Colonic mucosa (tissue), 4 donors: ENCODE measurements at regions not wholly inside any gene's neighbourhood (a gene's known extent, or its start where the extent isn't known, plus 50 kb on each side); places are given as distances from the start of the nearest gene placed in this dataset.

ENCODE experiments used
- DNase-seq: peaks from one replicate; pipeline ENCODE4 v3.0.0-alpha.2; 2020
- H3K27ac ChIP-seq: fragments of 200-600 bp; one replicate; pipeline ENCODE4 v1.8.0; 2021
- H3K27me3 ChIP-seq: fragments of 200-600 bp; one replicate; pipeline ENCODE4 v1.8.0; 2021
- H3K36me3 ChIP-seq: fragments of 200-600 bp; one replicate; pipeline ENCODE4 v1.8.0; 2021
- H3K4me1 ChIP-seq: fragments of 200-600 bp; one replicate; pipeline ENCODE4 v1.8.0; 2021; ENCODE audit warnings: mild to moderate bottlenecking
- H3K4me3 ChIP-seq: fragments of 200-600 bp; one replicate; pipeline ENCODE4 v1.8.0; 2021
- H3K9ac ChIP-seq, 2 donors: one replicate each; pipeline ENCODE4 v1.7.0; 2013; ENCODE audit warnings: control low read depth in 2 of 2, low read depth in 2 of 2, low read length in 2 of 2
- H3K9me3 ChIP-seq: fragments of 200-600 bp; one replicate; pipeline ENCODE4 v1.8.0; 2021
- CTCF ChIP-seq: fragments of 200-600 bp; IDR thresholded peaks from one replicate; pipeline ENCODE4 v1.8.0; 2022; ENCODE audit warnings: antibody characterized with exemption, mild to moderate bottlenecking
- intact Hi-C: fragments of 100-400 bp; cut with DNase I; formaldehyde crosslinking; loops from one replicate; pipeline ENCODE4 v1.14.1; 2022
- donor health status: healthy.
- donor health status: DM: no; HTN: no; CAD: no.
- donor health status: DM: no; HTN: no; CAD: no.

GRCh38 chr3:29138171-29138570 is 142.7 kb upstream of the RBMS3 start:
- Histone ChIP-seq H3K27ac (no peak overlapping the region), H3K9ac (no peak overlapping the region), H3K4me3 (no peak overlapping the region), H3K9me3 (no peaks in the 10 kb centered on the region), H3K27me3 (no peaks in the 10 kb centered on the region), H3K4me1 (no peaks in the 10 kb centered on the region), H3K36me3 (no peaks in the 10 kb centered on the region)
- DNase-seq, result no peak
- intact Hi-C loops, result no loop called here
- TF ChIP-seq CTCF, result no peak

DNA sequence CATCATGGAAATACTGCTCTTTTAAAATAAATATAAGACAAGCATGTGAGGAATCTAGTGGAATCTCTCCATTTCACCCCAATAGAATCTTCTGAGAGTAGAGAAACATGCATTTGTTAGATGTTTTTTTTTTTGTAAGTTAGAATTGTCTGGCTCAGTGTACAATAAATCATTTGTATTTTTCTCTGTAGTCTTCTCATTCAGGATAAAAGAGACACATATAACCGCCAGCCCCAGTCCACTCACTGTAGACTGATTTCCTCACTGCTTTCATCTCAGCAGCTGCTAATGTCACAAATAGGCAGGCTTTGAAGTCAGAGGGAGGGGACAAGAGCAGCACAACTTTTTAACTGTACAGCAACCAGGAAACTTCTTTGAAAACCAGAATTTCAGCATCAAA is 140.2 kb upstream of the RBMS3 start:
- intact Hi-C loops, result no loop called here
- Histone ChIP-seq H3K36me3 (no peaks in the 10 kb centered on the region), H3K4me1 (no peaks in the 10 kb centered on the region), H3K9ac (no peak overlapping the region), H3K27ac (no peak overlapping the region), H3K9me3 (no peaks in the 10 kb centered on the region), H3K4me3 (no peak overlapping the region), H3K27me3 (no peaks in the 10 kb centered on the region)
- TF ChIP-seq CTCF, result no peak
- no peak for DNase-seq

DNA sequence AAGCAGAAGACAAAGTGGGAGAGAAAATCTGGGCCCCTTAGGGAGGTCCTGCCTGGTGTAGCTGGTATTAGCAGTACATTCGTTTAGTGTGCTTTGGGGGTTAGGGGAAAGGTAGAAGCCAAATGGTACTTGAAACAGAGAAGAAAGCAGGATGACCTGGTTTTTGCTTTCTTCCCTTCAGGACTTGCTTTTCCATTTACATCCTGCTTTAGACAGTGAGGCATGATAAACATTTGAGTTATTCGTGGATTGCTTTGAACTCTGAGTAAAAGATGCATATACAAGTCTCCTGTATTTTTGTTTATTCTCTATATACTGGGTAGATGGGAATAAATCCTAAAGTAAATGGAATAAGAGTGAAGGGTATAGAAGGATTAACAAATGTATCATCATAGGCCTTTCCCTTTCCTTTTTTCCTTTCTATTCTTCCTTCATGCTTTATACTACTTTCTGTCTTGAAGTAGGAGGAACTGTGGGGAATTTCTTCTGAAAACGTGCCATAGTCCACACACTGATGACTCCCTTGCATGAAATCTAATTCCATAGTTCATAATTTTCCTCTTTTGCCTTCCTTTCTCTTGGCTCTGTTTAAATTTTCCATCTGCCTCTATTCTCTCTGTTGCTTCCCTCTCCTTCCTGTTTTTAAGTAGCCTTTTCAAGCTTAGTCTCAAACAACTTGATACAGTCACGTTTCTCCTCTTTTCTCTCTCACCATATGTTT is 139.5 kb upstream of the RBMS3 start:
- no peak for TF ChIP-seq CTCF
- intact Hi-C loops, result no loop called here
- Histone ChIP-seq H3K4me1 (no peaks in the 10 kb centered on the region), H3K9me3 (no peaks in the 10 kb centered on the region), H3K4me3 (no peak overlapping the region), H3K27me3 (no peaks in the 10 kb centered on the region), H3K9ac (no peak overlapping the region), H3K27ac (no peak overlapping the region), H3K36me3 (no peaks in the 10 kb centered on the region)
- no peak for DNase-seq

DNA sequence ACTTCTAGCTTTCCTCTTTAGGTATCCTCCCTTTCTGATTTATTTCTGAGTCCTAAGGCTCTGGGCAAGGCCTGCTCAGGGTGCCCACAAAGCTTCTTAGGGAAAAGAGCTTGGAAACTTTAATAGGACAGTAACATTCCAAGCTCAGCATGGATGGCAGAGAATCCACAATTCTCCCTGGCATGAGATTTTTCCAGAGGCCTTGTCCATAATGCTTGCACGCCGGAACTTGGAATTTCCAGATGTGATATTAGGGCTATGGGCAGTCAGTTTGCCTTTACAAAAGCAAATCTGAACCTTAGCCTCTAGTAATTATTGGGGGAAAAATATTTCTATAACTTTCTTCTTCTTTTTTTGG is 139.0 kb upstream of the RBMS3 start:
- Histone ChIP-seq H3K4me1 (no peaks in the 10 kb centered on the region), H3K27me3 (no peaks in the 10 kb centered on the region), H3K27ac (no peak overlapping the region), H3K9me3 (no peaks in the 10 kb centered on the region), H3K9ac (no peak overlapping the region), H3K36me3 (no peaks in the 10 kb centered on the region), H3K4me3 (no peak overlapping the region)
- intact Hi-C loops, result no loop called here
- DNase-seq, result no peak
- TF ChIP-seq CTCF, result no peak

DNA sequence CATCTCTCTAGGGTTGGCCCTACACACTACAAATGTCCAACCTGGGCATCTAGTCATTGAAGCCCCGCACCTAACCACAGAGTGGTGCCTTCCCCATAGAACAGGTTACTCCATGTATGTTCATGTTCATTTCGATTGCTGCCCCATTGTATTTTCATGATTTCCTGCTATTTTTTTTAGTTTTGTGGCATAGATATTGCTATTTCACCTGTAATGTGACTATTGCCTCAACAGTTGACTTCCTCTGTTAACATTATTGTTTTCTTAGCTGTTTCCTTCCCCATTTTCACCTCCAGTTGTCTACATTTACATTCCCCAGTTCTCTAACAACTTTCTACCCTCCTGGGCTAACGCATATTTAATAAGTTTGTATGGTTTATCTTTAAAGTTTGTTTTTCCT is 137.7 kb upstream of the RBMS3 start:
- H3K36me3 ChIP-seq, result no peaks in the 10 kb centered on the region
- no peak overlapping the region for H3K4me3 ChIP-seq
- no peak overlapping the region for H3K9ac ChIP-seq
- no peak for TF ChIP-seq CTCF
- no peaks in the 10 kb centered on the region for H3K4me1 ChIP-seq
- H3K27ac ChIP-seq, result no peak overlapping the region
- no peak for DNase-seq
- H3K9me3 ChIP-seq, result no peaks in the 10 kb centered on the region
- H3K27me3 ChIP-seq, result no peaks in the 10 kb centered on the region
- intact Hi-C loops, result no loop called here
